B cell (primary cell): ENCODE measurements at regions not wholly inside any gene's neighbourhood (a gene's known extent, or its start where the extent isn't known, plus 50 kb on each side); places are given as distances from the start of the nearest gene placed in this dataset.

Experiments
- ATAC-seq: fragments of 200-7000 bp; cut with Tn5 transposase; one replicate; pipeline ENCODE4 v1.10.0; 2021; ENCODE audit warnings: low read depth, mild to moderate bottlenecking, moderate number of reproducible peaks, moderate library complexity
- CTCF ChIA-PET: fragments of 350-600 bp; sonication (Branson Sonifier 250); formaldehyde crosslinking; loops from one replicate; lab custom pipeline; 2021; ENCODE audit warnings: antibody characterized with exemption, inconsistent platforms; lab: Charles Lee
- POLR2A ChIA-PET: fragments of 350-600 bp; sonication (Branson Sonifier 250); formaldehyde crosslinking; loops from one replicate; lab custom pipeline; 2021; ENCODE audit warnings: antibody characterized with exemption; lab: Charles Lee
- DNase-seq: peaks from one replicate; pipeline ENCODE4 v3.0.0; 2013
- H2AFZ ChIP-seq: 2 replicates; pipeline ENCODE4 v1.6.1; 2012; ENCODE audit warnings: mild to moderate bottlenecking, low read depth, low read length; ENCODE audit not compliant: insufficient read depth, poor library complexity, severe bottlenecking
- H3K27ac ChIP-seq, 2 donors: 1 replicate in 1 of 2; 2 replicates in 1 of 2; pipeline ENCODE4 v1.5.1; 2012 to 2013; ENCODE audit warnings: low read length in 2 of 2, mild to moderate bottlenecking in 2 of 2, moderate library complexity in 1 of 2
- H3K27me3 ChIP-seq, 4 experiments: fragments of 200-600 bp in 1 of 4; sonication (generic) in 1 of 4; replicated peaks in 1 of 4; 1 replicate in 2 of 4; 2 replicates in 2 of 4; pipeline versions ENCODE4 v1.6.1 to v1.7.0; 2013 to 2016; ENCODE audit warnings: low read length in 3 of 4, mild to moderate bottlenecking in 2 of 4, mixed read lengths in 1 of 4, moderate library complexity in 1 of 4; ENCODE audit not compliant: insufficient read depth in 4 of 4, control insufficient read depth in 3 of 4; ENCODE audit errors: control extremely low read depth in 1 of 4
- H3K36me3 ChIP-seq, 2 experiments: replicated peaks in 1 of 2; 1 replicate in 1 of 2; 2 replicates in 1 of 2; pipeline versions ENCODE4 v1.6.1 to v1.7.1; 2013; ENCODE audit warnings: low read length in 1 of 2; ENCODE audit not compliant: insufficient read depth in 2 of 2, control insufficient read depth in 1 of 2; ENCODE audit errors: control extremely low read depth in 1 of 2, extremely low read depth in 1 of 2
- H3K4me1 ChIP-seq, 2 donors: fragments of 200-600 bp in 1 of 2; sonication (generic) in 1 of 2; 1 replicate in 1 of 2; 2 replicates in 1 of 2; pipeline versions ENCODE4 v1.5.1 to v1.6.1; 2013 to 2017; ENCODE audit warnings: low read length in 2 of 2; ENCODE audit not compliant: control insufficient read depth in 2 of 2, insufficient read depth in 2 of 2
- H3K4me2 ChIP-seq: replicated peaks from 2 replicates; pipeline ENCODE3; 2012; ENCODE audit warnings: mild to moderate bottlenecking, low read depth, low read length; ENCODE audit not compliant: poor library complexity, severe bottlenecking
- H3K4me3 ChIP-seq, 5 experiments: fragments of 200-600 bp in 1 of 5; sonication (generic) in 1 of 5; 1 replicate in 3 of 5; 2 replicates in 2 of 5; pipeline versions ENCODE4 v1.5.1 to v1.7.0; 2011 to 2016; ENCODE audit warnings: low read length in 4 of 5, mild to moderate bottlenecking in 4 of 5, low read depth in 2 of 5, control low read depth in 1 of 5, moderate library complexity in 1 of 5; ENCODE audit not compliant: insufficient read depth in 1 of 5; ENCODE audit errors: control extremely low read depth in 1 of 5, extremely low read depth in 1 of 5
- H3K79me2 ChIP-seq: fragments of 200-600 bp; sonication (generic); one replicate; pipeline ENCODE4 v1.6.0; 2016; ENCODE audit warnings: low read length; ENCODE audit not compliant: control insufficient read depth, insufficient read depth
- H3K9ac ChIP-seq: fragments of 200-600 bp; sonication (generic); 2 replicates; pipeline ENCODE4 v1.6.1; 2017; ENCODE audit warnings: mild to moderate bottlenecking, low read length, moderate library complexity
- H3K9me3 ChIP-seq, 3 donors: one replicate each; pipeline versions ENCODE4 v1.6.1 to v1.7.1; 2013; ENCODE audit warnings: low read length in 2 of 3; ENCODE audit not compliant: control insufficient read depth in 2 of 3, insufficient read depth in 1 of 3; ENCODE audit errors: control extremely low read depth in 1 of 3
- H4K20me1 ChIP-seq: 2 replicates; pipeline ENCODE4 v1.6.0; 2012; ENCODE audit warnings: mild to moderate bottlenecking, low read length; ENCODE audit not compliant: insufficient read depth, control insufficient read depth, poor library complexity, severe bottlenecking
- H3K27ac Mint-ChIP-seq: one replicate; pipeline ENCODE4 v1.8.0; 2021; ENCODE audit warnings: mixed read lengths
- H3K27me3 Mint-ChIP-seq: one replicate; pipeline ENCODE4 v1.8.0; 2021; ENCODE audit warnings: mixed read lengths
- H3K4me1 Mint-ChIP-seq: one replicate; pipeline ENCODE4 v1.8.0; 2021; ENCODE audit warnings: mixed read lengths
- H3K4me3 Mint-ChIP-seq: one replicate; pipeline ENCODE4 v1.8.0; 2021; ENCODE audit warnings: mixed read lengths
- H3K9me3 Mint-ChIP-seq: one replicate; pipeline ENCODE4 v1.8.0; 2022; ENCODE audit warnings: mixed read lengths; ENCODE audit not compliant: insufficient read depth
- EZH2 ChIP-seq: IDR thresholded peaks from 2 replicates; pipeline ENCODE4 v1.6.1; 2012; ENCODE audit warnings: borderline replicate concordance, low read depth, mild to moderate bottlenecking, moderate library complexity, low read length; ENCODE audit not compliant: insufficient read depth, poor library complexity, severe bottlenecking
- WGBS: methylation state at CpG from one replicate; pipeline ENCODE4 v1.1.5; 2013; ENCODE audit warnings: missing lambda C conversion rate; ENCODE audit not compliant: insufficient coverage; 5-methylcytosine and 5-hydroxymethylcytosine counted together
- intact Hi-C: fragments of 100-400 bp; cut with micrococcal nuclease; formaldehyde crosslinking; loops from one replicate; pipeline ENCODE4 v1.10.0; 2022
- TF ChIP-seq, protein P1 (sequence below): fragments of 200-600 bp; IDR thresholded peaks from one replicate; pipeline ENCODE4 v1.8.0; 2022; ENCODE audit warnings: antibody characterized with exemption, mild to moderate bottlenecking

DNA sequence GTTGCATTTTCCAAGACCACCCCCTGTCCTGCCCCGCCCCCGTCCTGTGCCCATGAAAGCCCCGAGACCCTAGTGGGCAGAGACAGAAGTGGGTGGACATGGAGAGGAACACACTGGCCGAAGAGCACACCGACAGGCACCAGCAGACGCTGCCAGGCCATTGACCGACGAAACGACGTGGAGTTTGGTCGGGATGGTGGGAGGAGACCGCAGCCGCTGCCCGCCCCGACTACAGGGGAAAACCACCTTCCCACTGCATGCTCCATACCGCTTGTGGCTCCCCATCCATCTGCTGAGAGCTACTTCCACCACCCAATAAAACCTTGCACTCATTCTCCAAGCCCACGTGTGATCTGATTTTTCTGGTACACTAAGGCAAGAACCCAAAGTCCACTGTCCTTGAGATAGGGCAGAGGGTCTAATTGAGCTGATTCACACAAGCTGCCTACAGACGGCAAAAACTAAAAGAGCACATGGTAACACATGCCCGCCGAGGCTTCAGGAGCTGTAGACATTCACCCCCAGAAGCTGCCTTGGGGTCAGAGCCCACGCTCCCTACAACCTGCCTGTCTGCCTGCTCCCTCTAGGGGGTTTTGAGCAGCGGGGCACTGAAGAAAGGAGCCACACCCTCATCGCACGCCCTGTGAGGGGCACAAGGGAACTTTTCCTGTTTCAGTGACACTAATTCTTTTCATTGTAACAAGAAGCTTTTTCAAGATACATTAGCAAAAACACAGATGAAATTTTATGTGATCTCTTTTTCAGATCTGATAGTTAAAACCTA lies 81.2 kb upstream of the RAB3GAP2 start:
- Mint-ChIP-seq H3K9me3 (no peaks in the 10 kb centered on the region), H3K4me1 (no peaks in the 10 kb centered on the region), H3K27ac (no peak overlapping the region), H3K4me3 (no peak overlapping the region), H3K27me3 (peaks cover 14% of the 10 kb centered on the region)
- intact Hi-C loops: no loop called here
- no peak overlapping the region for H3K4me2 ChIP-seq
- WGBS: 91% methylated on average over 18 of the region's 24 CpGs
- peaks cover 0 to under 1% (median 0%) of the 10 kb centered on the region in 4 experiments for H3K27me3 ChIP-seq
- DNase-seq: no peak
- ChIA-PET POLR2A (no interaction called here), CTCF (interaction anchor here (1.3 kb wide), 1 partner anchor 10 kb away, joined by 3 read pairs; no protein-coding TSS in a partner anchor)
- H3K27ac ChIP-seq: no peak overlapping the region
- H3K36me3 ChIP-seq: no peaks in the 10 kb centered on the region
- no peak overlapping the region for H3K4me3 ChIP-seq
- ATAC-seq: no peak
- no peaks in the 10 kb centered on the region for H4K20me1 ChIP-seq
- no peaks in the 10 kb centered on the region for H3K9me3 ChIP-seq
- H3K9ac ChIP-seq: no peak overlapping the region
- TF ChIP-seq EZH2: no peak
- TF ChIP-seq, protein P1, sequence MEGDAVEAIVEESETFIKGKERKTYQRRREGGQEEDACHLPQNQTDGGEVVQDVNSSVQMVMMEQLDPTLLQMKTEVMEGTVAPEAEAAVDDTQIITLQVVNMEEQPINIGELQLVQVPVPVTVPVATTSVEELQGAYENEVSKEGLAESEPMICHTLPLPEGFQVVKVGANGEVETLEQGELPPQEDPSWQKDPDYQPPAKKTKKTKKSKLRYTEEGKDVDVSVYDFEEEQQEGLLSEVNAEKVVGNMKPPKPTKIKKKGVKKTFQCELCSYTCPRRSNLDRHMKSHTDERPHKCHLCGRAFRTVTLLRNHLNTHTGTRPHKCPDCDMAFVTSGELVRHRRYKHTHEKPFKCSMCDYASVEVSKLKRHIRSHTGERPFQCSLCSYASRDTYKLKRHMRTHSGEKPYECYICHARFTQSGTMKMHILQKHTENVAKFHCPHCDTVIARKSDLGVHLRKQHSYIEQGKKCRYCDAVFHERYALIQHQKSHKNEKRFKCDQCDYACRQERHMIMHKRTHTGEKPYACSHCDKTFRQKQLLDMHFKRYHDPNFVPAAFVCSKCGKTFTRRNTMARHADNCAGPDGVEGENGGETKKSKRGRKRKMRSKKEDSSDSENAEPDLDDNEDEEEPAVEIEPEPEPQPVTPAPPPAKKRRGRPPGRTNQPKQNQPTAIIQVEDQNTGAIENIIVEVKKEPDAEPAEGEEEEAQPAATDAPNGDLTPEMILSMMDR: no peak
- H3K79me2 ChIP-seq: no peaks in the 10 kb centered on the region
- no peaks in the 10 kb centered on the region for H3K4me1 ChIP-seq
- no peak overlapping the region for H2AFZ ChIP-seq

DNA sequence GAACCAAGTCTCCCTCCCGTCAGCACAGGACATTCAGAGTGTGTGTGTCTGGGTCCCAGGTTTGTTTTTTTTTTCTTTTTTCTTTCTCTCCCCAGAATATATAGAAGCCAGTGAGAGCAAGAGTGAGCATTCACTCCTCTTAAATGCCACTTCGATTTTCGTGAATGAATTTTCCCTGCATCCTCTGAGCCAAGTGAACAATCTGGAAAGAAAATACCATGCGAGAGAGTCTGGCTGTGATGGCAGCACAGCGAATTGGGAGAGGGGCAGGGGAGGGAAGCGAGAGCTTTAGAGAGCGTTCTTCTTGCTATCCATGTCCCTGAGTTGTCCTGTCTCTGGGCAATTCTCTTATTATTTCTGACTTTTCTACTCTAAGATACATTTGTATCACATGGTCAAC lies 76.0 kb upstream of the RAB3GAP2 start:
- POLR2A ChIA-PET: no interaction called here
- H3K79me2 ChIP-seq: no peaks in the 10 kb centered on the region
- ATAC-seq (no peak), DNase-seq (no peak)
- no peak overlapping the region for H2AFZ ChIP-seq
- no peaks in the 10 kb centered on the region for H3K9me3 ChIP-seq
- H3K27ac ChIP-seq: no peak overlapping the region
- H3K4me2 ChIP-seq: no peak overlapping the region
- intact Hi-C loops: no loop called here
- H3K27me3 Mint-ChIP-seq: peaks cover 11% of the 10 kb centered on the region
- H4K20me1 ChIP-seq: no peaks in the 10 kb centered on the region
- no peak overlapping the region for H3K27ac Mint-ChIP-seq
- no peaks in the 10 kb centered on the region for H3K36me3 ChIP-seq
- TF ChIP-seq EZH2: no peak
- TF ChIP-seq, protein P1: no peak
- no peaks in the 10 kb centered on the region for H3K4me1 ChIP-seq
- H3K4me3 Mint-ChIP-seq: no peak overlapping the region
- CTCF ChIA-PET: no interaction called here
- no peaks in the 10 kb centered on the region for H3K4me1 Mint-ChIP-seq
- no peak overlapping the region for H3K4me3 ChIP-seq
- 100% methylated on average over 5 of the region's 7 CpGs for whole genome bisulfite sequencing
- H3K9me3 Mint-ChIP-seq: no peaks in the 10 kb centered on the region
- peaks cover 0 to 3% (median 0%) of the 10 kb centered on the region in 4 experiments for H3K27me3 ChIP-seq
- no peak overlapping the region for H3K9ac ChIP-seq
